Liver (tissue), 3 donors: ENCODE measurements at regions not wholly inside any gene's neighbourhood (a gene's known extent, or its start where the extent isn't known, plus 50 kb on each side); places are given as distances from the start of the nearest gene placed in this dataset.

Source experiments
- FOXA1 ChIP-seq: IDR thresholded peaks from 2 replicates; pipeline ENCODE4 v1.6.1; 2016; ENCODE audit warnings: antibody characterized with exemption
- RAD21 ChIP-seq, 2 donors: IDR thresholded peaks; 2 replicates each; pipeline ENCODE4 v1.6.1; 2016; ENCODE audit warnings: antibody characterized with exemption in 2 of 2, mild to moderate bottlenecking in 2 of 2
- RXRA ChIP-seq, 2 donors: IDR thresholded peaks; 2 replicates each; pipeline ENCODE4 v1.6.1; 2017 to 2018; ENCODE audit warnings: antibody characterized with exemption in 2 of 2, mild to moderate bottlenecking in 1 of 2
- SP1 ChIP-seq: IDR thresholded peaks from 2 replicates; pipeline ENCODE4 v1.6.1; 2018; ENCODE audit warnings: antibody characterized with exemption, mild to moderate bottlenecking
- TAF1 ChIP-seq: conservative IDR thresholded peaks from 2 replicates; pipeline ENCODE4 v1.6.1; 2016; ENCODE audit warnings: antibody characterized with exemption, mild to moderate bottlenecking
- YY1 ChIP-seq: IDR thresholded peaks from 2 replicates; pipeline ENCODE4 v1.6.1; 2016; ENCODE audit warnings: antibody characterized with exemption, mild to moderate bottlenecking
- TF ChIP-seq, protein P1 (sequence below): fragments of 150-350 bp; IDR thresholded peaks from 2 replicates; pipeline ENCODE4 v1.5.1; 2017; ENCODE audit warnings: improper control_type of control experiment, low read depth, low read length; ENCODE audit not compliant: missing input control
- TF ChIP-seq, protein P2 (sequence below): IDR thresholded peaks from 2 replicates; pipeline ENCODE4 v1.6.1; 2016; ENCODE audit warnings: antibody characterized with exemption, mild to moderate bottlenecking
- TF ChIP-seq, protein P3 (sequence below): IDR thresholded peaks from 2 replicates; pipeline ENCODE4 v1.6.1; 2016; ENCODE audit warnings: antibody characterized with exemption
- TF ChIP-seq, protein P4 (sequence below): IDR thresholded peaks from 2 replicates; pipeline ENCODE4 v1.6.1; 2016; ENCODE audit warnings: antibody characterized with exemption
- donor health status: healthy.
- donor health status: healthy.

DNA sequence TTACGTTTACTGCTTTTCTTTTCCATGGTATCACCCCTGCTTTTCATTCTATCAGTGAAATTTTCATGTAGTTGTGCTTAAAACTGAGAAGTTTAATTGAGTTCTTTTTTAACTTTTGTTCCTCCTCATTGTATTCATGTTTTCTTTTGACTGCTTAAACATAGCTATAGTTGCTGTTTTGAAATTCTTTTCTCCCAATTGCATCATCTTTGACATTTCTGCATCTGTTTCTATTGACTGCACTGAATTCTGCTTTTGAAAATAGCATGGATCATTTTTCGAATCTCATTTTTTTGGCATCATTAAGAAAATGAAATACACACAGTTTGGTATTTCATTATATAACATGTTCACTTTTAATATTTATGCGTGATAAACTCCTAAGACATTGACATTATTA, 694.9 kb downstream of the MECOM start:
- TF ChIP-seq, protein P1, sequence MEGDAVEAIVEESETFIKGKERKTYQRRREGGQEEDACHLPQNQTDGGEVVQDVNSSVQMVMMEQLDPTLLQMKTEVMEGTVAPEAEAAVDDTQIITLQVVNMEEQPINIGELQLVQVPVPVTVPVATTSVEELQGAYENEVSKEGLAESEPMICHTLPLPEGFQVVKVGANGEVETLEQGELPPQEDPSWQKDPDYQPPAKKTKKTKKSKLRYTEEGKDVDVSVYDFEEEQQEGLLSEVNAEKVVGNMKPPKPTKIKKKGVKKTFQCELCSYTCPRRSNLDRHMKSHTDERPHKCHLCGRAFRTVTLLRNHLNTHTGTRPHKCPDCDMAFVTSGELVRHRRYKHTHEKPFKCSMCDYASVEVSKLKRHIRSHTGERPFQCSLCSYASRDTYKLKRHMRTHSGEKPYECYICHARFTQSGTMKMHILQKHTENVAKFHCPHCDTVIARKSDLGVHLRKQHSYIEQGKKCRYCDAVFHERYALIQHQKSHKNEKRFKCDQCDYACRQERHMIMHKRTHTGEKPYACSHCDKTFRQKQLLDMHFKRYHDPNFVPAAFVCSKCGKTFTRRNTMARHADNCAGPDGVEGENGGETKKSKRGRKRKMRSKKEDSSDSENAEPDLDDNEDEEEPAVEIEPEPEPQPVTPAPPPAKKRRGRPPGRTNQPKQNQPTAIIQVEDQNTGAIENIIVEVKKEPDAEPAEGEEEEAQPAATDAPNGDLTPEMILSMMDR, result no peak
- TF ChIP-seq TAF1 (no peak), YY1 (no peak), SP1 (no peak), FOXA1 (no peak), RAD21 (IDR thresholded peaks at IDR 0.05) (no peak), RXRA (IDR thresholded peaks at IDR 0.05) (no peak)
- TF ChIP-seq, protein P2, sequence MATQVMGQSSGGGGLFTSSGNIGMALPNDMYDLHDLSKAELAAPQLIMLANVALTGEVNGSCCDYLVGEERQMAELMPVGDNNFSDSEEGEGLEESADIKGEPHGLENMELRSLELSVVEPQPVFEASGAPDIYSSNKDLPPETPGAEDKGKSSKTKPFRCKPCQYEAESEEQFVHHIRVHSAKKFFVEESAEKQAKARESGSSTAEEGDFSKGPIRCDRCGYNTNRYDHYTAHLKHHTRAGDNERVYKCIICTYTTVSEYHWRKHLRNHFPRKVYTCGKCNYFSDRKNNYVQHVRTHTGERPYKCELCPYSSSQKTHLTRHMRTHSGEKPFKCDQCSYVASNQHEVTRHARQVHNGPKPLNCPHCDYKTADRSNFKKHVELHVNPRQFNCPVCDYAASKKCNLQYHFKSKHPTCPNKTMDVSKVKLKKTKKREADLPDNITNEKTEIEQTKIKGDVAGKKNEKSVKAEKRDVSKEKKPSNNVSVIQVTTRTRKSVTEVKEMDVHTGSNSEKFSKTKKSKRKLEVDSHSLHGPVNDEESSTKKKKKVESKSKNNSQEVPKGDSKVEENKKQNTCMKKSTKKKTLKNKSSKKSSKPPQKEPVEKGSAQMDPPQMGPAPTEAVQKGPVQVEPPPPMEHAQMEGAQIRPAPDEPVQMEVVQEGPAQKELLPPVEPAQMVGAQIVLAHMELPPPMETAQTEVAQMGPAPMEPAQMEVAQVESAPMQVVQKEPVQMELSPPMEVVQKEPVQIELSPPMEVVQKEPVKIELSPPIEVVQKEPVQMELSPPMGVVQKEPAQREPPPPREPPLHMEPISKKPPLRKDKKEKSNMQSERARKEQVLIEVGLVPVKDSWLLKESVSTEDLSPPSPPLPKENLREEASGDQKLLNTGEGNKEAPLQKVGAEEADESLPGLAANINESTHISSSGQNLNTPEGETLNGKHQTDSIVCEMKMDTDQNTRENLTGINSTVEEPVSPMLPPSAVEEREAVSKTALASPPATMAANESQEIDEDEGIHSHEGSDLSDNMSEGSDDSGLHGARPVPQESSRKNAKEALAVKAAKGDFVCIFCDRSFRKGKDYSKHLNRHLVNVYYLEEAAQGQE, result no peak
- TF ChIP-seq, protein P3, sequence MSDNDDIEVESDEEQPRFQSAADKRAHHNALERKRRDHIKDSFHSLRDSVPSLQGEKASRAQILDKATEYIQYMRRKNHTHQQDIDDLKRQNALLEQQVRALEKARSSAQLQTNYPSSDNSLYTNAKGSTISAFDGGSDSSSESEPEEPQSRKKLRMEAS, result no peak
- TF ChIP-seq, protein P4, sequence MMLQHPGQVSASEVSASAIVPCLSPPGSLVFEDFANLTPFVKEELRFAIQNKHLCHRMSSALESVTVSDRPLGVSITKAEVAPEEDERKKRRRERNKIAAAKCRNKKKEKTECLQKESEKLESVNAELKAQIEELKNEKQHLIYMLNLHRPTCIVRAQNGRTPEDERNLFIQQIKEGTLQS, result no peak
